Body of pancreas (tissue), 4 donors: ENCODE measurements at regions not wholly inside any gene's neighbourhood (a gene's known extent, or its start where the extent isn't known, plus 50 kb on each side); places are given as distances from the start of the nearest gene placed in this dataset.

ENCODE experiments used
- CTCF ChIP-seq, 7 experiments: fragments of 450-650 bp in 4 of 7; fragments of 200-600 bp in 3 of 7; sonication (generic) in 3 of 7; IDR thresholded peaks; one replicate each; pipeline ENCODE4 v1.5.1; 2016 to 2019; ENCODE audit warnings: antibody characterized with exemption in 7 of 7
- POLR2A ChIP-seq, 3 donors: fragments of 450-650 bp; IDR thresholded peaks; one replicate each; pipeline ENCODE4 v1.6.1; 2016; ENCODE audit warnings: antibody characterized with exemption in 3 of 3, mild to moderate bottlenecking in 2 of 3

GRCh38 chr5:133788121-133788520 is 175.8 kb upstream of the FSTL4 start:
- TF ChIP-seq CTCF (IDR thresholded peaks at IDR 0.05) (no peak), POLR2A (IDR thresholded peaks at IDR 0.05) (no peak)
